ENCODE measurements at regions not wholly inside any gene's neighbourhood (a gene's known extent, or its start where the extent isn't known, plus 50 kb on each side); places are given as distances from the start of the nearest gene placed in this dataset.
"Not testable (repeated sequence)": the region's sequence is repeated elsewhere in the genome, so short reads cannot be mapped to it uniquely, and the experiment has no call there.

- not testable (repeated sequence) for DNase-seq (ENCODE audit: low read depth in 3 of 3)
Measured at GRCh38 chr17:36695710-36696109, 94.3 kb downstream of the MRM1 start.

- DNase-seq (ENCODE audit: low read depth in 3 of 3), result no peak
Measured at GRCh38 chr17:36696805-36697204, 95.4 kb downstream of the MRM1 start.

- DNase-seq (ENCODE audit: low read depth in 3 of 3), result no peak
Measured at GRCh38 chr17:36697903-36698530, 96.6 kb downstream of the MRM1 start.

- no peak for DNase-seq (ENCODE audit: low read depth in 3 of 3)
Measured at GRCh38 chr17:36701429-36702099, 100.2 kb downstream of the MRM1 start.

- no peak for DNase-seq (ENCODE audit: low read depth in 3 of 3)
Measured at GRCh38 chr17:36702636-36703035, 101.3 kb downstream of the MRM1 start.

- DNase-seq (ENCODE audit: low read depth in 3 of 3), result no peak
Measured at GRCh38 chr17:36703860-36704266, 102.5 kb downstream of the MRM1 start.

GRCh38 chr17:36705283-36705795 is 104.0 kb downstream of the MRM1 start:
- DNase-seq (ENCODE audit: low read depth in 3 of 3), result no peak

GRCh38 chr17:36705874-36706731 is 104.7 kb downstream of the MRM1 start:
- DNase-seq (ENCODE audit: low read depth in 3 of 3), result peak in 1 of 3 experiments; percentile 19

- DNase-seq (ENCODE audit: low read depth in 3 of 3), result no peak
Measured at GRCh38 chr17:36707904-36708303, 106.5 kb downstream of the MRM1 start.

GRCh38 chr17:36714789-36715188 is 113.4 kb downstream of the MRM1 start:
- DNase-seq (ENCODE audit: low read depth in 3 of 3), result no peak

- no peak for DNase-seq (ENCODE audit: low read depth in 3 of 3)
Measured at GRCh38 chr17:36715951-36716350, 114.6 kb downstream of the MRM1 start.

- DNase-seq (ENCODE audit: low read depth in 3 of 3), result no peak
Measured at GRCh38 chr17:36717088-36717487, 115.7 kb downstream of the MRM1 start.

- no peak for DNase-seq (ENCODE audit: low read depth in 3 of 3)
Measured at GRCh38 chr17:36720131-36720530, 118.7 kb downstream of the MRM1 start.

- DNase-seq (ENCODE audit: low read depth in 3 of 3), result peak in 1 of 3 experiments; percentile 24
Measured at GRCh38 chr17:36721560-36722120, 120.3 kb downstream of the MRM1 start.

GRCh38 chr17:36722121-36722902 is 120.9 kb downstream of the MRM1 start:
- peak; percentile 59 to 64 (median 63) for DNase-seq (ENCODE audit: low read depth in 3 of 3)

- DNase-seq (ENCODE audit: low read depth in 3 of 3), result no peak
Measured at GRCh38 chr17:36722903-36723263, 121.5 kb downstream of the MRM1 start.

GRCh38 chr17:36723459-36724025 is 122.2 kb downstream of the MRM1 start:
- DNase-seq (ENCODE audit: low read depth in 3 of 3), result no peak

- DNase-seq (ENCODE audit: low read depth in 3 of 3), result no peak
Measured at GRCh38 chr17:36726199-36726598, 124.8 kb downstream of the MRM1 start.

GRCh38 chr17:36727052-36727451 is 125.7 kb downstream of the MRM1 start:
- DNase-seq (ENCODE audit: low read depth in 3 of 3), result no peak

GRCh38 chr17:36727577-36727976 is 126.2 kb downstream of the MRM1 start:
- DNase-seq (ENCODE audit: low read depth in 3 of 3), result no peak
